ENCODE measurements at regions not wholly inside any gene's neighbourhood (a gene's known extent, or its start where the extent isn't known, plus 50 kb on each side); places are given as distances from the start of the nearest gene placed in this dataset.
A peak's percentile ranks its signal among the peaks of the same experiment; 100 is the strongest.
"Not testable (repeated sequence)": the region's sequence is repeated elsewhere in the genome, so short reads cannot be mapped to it uniquely, and the experiment has no call there.

DNA sequence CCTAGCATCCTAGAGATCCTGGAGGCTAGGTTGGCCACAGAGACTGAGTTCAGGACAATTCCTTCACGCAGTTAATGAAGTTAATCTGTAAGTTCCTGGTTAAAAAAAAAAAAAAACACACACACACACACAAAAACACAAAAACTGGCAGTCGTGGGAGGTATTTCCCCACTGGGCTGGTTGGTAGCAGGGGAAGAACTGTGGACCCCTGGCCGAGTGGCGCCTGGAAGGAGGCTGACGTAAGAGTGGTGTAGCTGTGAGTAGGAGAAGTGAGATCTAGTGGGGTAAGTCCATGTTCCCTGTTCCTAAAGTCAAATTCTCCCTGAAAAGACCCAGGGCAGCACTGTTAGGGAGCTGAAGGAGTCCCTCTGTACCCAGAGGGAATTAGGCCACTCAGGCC is 461.0 kb upstream of the ZNG1F start:
- not testable (repeated sequence) for DNase-seq; H3K4me1 Mint-ChIP-seq; H3K4me3 Mint-ChIP-seq; H3K27ac Mint-ChIP-seq; H3K27me3 ChIP-seq (ENCODE audit: control insufficient read depth, insufficient read depth, low read length, poor library complexity, severe bottlenecking); H3K9me3 ChIP-seq (ENCODE audit: control insufficient read depth, low read length); H3K36me3 Mint-ChIP-seq (ENCODE audit: low read depth); H3K9ac ChIP-seq (ENCODE audit: extremely low read depth, low read length, poor library complexity, severe bottlenecking); H3K4me1 ChIP-seq (ENCODE audit: control insufficient read depth, insufficient read depth, low read length); H3K4me3 ChIP-seq (ENCODE audit: low read length); H3K27me3 Mint-ChIP-seq (ENCODE audit: insufficient read depth); H3K36me3 ChIP-seq (ENCODE audit: control insufficient read depth, insufficient read depth, low read length); H3K9me3 Mint-ChIP-seq; H3K27ac ChIP-seq (ENCODE audit: low read depth, low read length)
- 88% methylated on average over 3 of the region's 5 CpGs; no CpG with 5 or more reads in 1 of the 2 experiments for WGBS, 2 experiments (ENCODE audit: insufficient coverage in 1 of 2, insufficient read length in 1 of 2)

DNA sequence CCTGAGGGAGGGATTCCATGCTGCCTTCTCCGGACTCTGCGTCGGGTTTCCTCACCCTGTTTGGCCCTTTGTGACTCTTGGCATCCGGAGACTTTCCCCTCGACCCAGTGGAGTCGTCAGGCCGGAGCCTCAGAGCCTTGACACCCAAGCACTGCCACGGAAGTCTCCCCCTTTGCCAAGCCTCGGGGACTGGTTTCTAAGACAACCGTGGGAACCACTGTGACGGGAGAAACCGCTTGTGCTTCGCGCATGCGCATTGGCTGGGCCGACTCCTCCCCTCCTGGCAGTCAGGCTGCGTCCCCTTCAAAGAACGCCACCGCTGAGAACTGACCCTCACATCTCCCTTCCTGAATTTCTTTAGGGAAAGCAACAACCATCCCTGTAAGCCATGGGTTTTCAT is 459.4 kb upstream of the ZNG1F start:
- H3K27ac Mint-ChIP-seq; H3K4me1 ChIP-seq (ENCODE audit: control insufficient read depth, insufficient read depth, low read length); H3K27ac ChIP-seq (ENCODE audit: low read depth, low read length); H3K27me3 ChIP-seq (ENCODE audit: control insufficient read depth, insufficient read depth, low read length, poor library complexity, severe bottlenecking); H3K9me3 ChIP-seq (ENCODE audit: control insufficient read depth, low read length); H3K4me1 Mint-ChIP-seq; H3K36me3 Mint-ChIP-seq (ENCODE audit: low read depth); H3K4me3 Mint-ChIP-seq; H3K4me3 ChIP-seq (ENCODE audit: low read length); H3K9me3 Mint-ChIP-seq; H3K36me3 ChIP-seq (ENCODE audit: control insufficient read depth, insufficient read depth, low read length); H3K9ac ChIP-seq (ENCODE audit: extremely low read depth, low read length, poor library complexity, severe bottlenecking): not testable (repeated sequence)
- DNase-seq, result peak; percentile 55
- no CpG with 5 or more reads among the region's 19 CpGs for WGBS, 2 experiments (ENCODE audit: insufficient coverage in 1 of 2, insufficient read length in 1 of 2)
- H3K27me3 Mint-ChIP-seq (ENCODE audit: insufficient read depth), result peaks cover 18% of the 10 kb centered on the region

DNA sequence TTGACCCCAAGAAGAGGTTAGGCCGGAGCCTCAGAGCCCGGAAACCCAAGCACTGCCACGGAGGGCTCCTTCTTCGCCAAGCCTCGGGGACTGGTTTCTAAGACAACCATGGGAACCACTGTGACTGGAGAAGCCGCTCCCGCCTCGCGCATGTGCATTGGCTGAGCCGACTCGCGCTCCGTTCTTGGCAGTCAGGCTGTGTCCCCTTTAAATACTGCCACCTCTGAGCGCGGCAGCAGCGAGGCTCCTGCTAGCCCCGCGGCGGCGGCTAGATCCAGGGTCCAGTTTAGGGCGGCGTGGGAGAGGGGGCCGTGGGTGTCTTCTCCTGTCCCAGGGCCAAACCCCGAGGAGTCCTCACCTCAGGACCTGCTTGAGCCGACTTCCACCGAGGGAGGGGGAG is 457.1 kb upstream of the ZNG1F start:
- not testable (repeated sequence) for H3K27ac ChIP-seq (ENCODE audit: low read depth, low read length); H3K9ac ChIP-seq (ENCODE audit: extremely low read depth, low read length, poor library complexity, severe bottlenecking); H3K4me1 Mint-ChIP-seq; H3K9me3 ChIP-seq (ENCODE audit: control insufficient read depth, low read length); H3K36me3 Mint-ChIP-seq (ENCODE audit: low read depth); DNase-seq; H3K36me3 ChIP-seq (ENCODE audit: control insufficient read depth, insufficient read depth, low read length); H3K27me3 ChIP-seq (ENCODE audit: control insufficient read depth, insufficient read depth, low read length, poor library complexity, severe bottlenecking); H3K4me3 Mint-ChIP-seq; H3K9me3 Mint-ChIP-seq; H3K27ac Mint-ChIP-seq; H3K4me1 ChIP-seq (ENCODE audit: control insufficient read depth, insufficient read depth, low read length); H3K4me3 ChIP-seq (ENCODE audit: low read length)
- H3K27me3 Mint-ChIP-seq (ENCODE audit: insufficient read depth), result peaks cover 18% of the 10 kb centered on the region
- 93 to 100% methylated on average over 1 to 26 of the region's 26 CpGs for WGBS, 2 experiments (ENCODE audit: insufficient coverage in 1 of 2, insufficient read length in 1 of 2)

DNA sequence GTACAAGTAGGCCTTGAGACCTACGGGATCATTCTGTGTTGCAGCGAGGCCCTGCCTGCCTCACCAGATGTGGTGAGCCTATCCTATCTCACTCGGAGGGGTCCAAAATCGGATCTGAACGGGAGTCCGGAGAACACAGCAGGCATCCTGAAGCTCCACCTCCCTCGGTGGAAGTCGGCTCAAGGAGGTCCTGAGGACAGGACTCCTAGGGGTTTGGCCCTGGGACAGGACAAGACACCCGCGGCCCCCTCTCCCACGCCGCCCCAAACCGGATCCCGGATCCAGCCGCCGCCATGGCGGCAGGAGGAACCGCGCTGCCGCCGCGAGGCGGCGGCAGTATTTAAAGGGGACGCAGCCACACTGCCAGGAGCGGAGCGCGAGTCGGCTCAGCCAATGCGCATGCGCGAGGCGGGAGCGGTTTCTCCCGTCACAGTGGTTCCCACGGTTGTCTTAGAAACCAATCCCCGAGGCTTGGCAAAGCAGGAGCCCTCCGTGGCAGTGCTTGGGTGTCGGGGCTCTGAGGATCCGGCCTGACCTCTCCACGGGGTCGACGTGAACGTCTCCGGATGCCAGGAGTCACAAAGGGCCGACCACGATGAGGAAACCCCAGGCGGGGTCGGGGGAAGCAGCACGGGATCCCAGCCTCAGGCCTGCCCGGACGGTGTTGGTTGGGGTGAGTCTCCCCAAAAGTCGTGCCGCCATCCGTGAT is 454.6 kb upstream of the ZNG1F start:
- not testable (repeated sequence) for H3K27me3 ChIP-seq (ENCODE audit: control insufficient read depth, insufficient read depth, low read length, poor library complexity, severe bottlenecking); H3K9ac ChIP-seq (ENCODE audit: extremely low read depth, low read length, poor library complexity, severe bottlenecking); H3K9me3 ChIP-seq (ENCODE audit: control insufficient read depth, low read length); H3K9me3 Mint-ChIP-seq; H3K27ac ChIP-seq (ENCODE audit: low read depth, low read length); H3K4me1 ChIP-seq (ENCODE audit: control insufficient read depth, insufficient read depth, low read length); H3K36me3 Mint-ChIP-seq (ENCODE audit: low read depth); H3K4me3 ChIP-seq (ENCODE audit: low read length); H3K36me3 ChIP-seq (ENCODE audit: control insufficient read depth, insufficient read depth, low read length); H3K4me1 Mint-ChIP-seq
- peak overlapping the region; percentile 61 for H3K27ac Mint-ChIP-seq
- H3K4me3 Mint-ChIP-seq, result peak overlapping the region; percentile 45
- peaks cover 18% of the 10 kb centered on the region for H3K27me3 Mint-ChIP-seq (ENCODE audit: insufficient read depth)
- WGBS, 2 experiments (ENCODE audit: insufficient coverage in 1 of 2, insufficient read length in 1 of 2), result 11 to 12% methylated on average over 6 to 44 of the region's 55 CpGs
- DNase-seq, result peak; percentile 78

DNA sequence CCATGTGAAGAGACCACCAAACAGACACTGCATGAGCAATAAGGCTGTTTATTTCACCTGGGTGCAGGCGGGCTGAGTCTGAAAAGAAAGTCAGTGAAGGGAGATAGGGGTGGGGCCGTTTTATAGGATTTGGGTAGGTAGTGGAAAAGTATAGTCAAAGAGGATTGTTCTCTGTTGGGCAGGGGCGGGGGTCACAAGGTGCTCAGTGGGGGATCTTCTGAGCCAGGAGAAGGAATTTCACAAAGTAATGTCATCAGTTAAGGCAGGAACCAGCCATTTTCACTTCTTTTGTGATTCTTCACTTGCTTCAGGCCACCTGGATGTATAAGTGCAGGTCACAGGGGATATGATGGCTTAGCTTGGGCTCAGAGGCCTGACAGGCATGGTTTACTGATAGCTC is 444.6 kb upstream of the ZNG1F start:
- not testable (repeated sequence) for H3K4me3 Mint-ChIP-seq; H3K27me3 ChIP-seq (ENCODE audit: control insufficient read depth, insufficient read depth, low read length, poor library complexity, severe bottlenecking); H3K27me3 Mint-ChIP-seq (ENCODE audit: insufficient read depth); H3K9ac ChIP-seq (ENCODE audit: extremely low read depth, low read length, poor library complexity, severe bottlenecking); H3K4me3 ChIP-seq (ENCODE audit: low read length); H3K9me3 Mint-ChIP-seq; H3K36me3 Mint-ChIP-seq (ENCODE audit: low read depth); H3K4me1 ChIP-seq (ENCODE audit: control insufficient read depth, insufficient read depth, low read length); H3K36me3 ChIP-seq (ENCODE audit: control insufficient read depth, insufficient read depth, low read length); H3K27ac ChIP-seq (ENCODE audit: low read depth, low read length); H3K4me1 Mint-ChIP-seq; H3K9me3 ChIP-seq (ENCODE audit: control insufficient read depth, low read length); H3K27ac Mint-ChIP-seq
- WGBS, 2 experiments (ENCODE audit: insufficient coverage in 1 of 2, insufficient read length in 1 of 2), result 67 to 70% methylated on average over 1 to 3 of the region's 3 CpGs
- peak; percentile 34 for DNase-seq

DNA sequence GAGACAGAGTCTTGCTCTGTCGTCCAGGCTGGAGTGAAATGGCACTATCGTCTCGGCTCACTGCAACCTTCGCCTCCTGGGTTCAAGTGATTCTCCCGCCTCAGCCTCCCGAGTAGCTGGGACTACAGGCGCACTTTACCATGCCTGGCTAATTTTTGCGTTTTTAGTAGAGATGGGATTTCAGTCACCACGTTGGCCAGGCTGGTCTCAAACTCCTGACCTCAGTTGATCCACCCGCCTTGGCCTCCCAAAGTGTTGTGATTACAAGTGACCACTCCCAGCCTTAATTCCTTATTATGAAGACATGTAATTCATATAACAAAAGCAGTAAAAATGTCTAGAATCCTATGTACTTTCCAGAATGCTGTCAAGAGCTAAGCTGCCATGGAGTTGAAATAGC is 434.5 kb upstream of the ZNG1F start:
- H3K27me3 ChIP-seq (ENCODE audit: control insufficient read depth, insufficient read depth, low read length, poor library complexity, severe bottlenecking); H3K36me3 ChIP-seq (ENCODE audit: control insufficient read depth, insufficient read depth, low read length); H3K27ac ChIP-seq (ENCODE audit: low read depth, low read length); H3K4me3 ChIP-seq (ENCODE audit: low read length); H3K27ac Mint-ChIP-seq; H3K9me3 Mint-ChIP-seq; H3K36me3 Mint-ChIP-seq (ENCODE audit: low read depth); H3K27me3 Mint-ChIP-seq (ENCODE audit: insufficient read depth); H3K9me3 ChIP-seq (ENCODE audit: control insufficient read depth, low read length); DNase-seq; H3K4me1 Mint-ChIP-seq; H3K4me1 ChIP-seq (ENCODE audit: control insufficient read depth, insufficient read depth, low read length); H3K4me3 Mint-ChIP-seq; H3K9ac ChIP-seq (ENCODE audit: extremely low read depth, low read length, poor library complexity, severe bottlenecking): not testable (repeated sequence)
- WGBS, 2 experiments (ENCODE audit: insufficient coverage in 1 of 2, insufficient read length in 1 of 2), result 64 to 85% methylated on average over 3 to 10 of the region's 10 CpGs

DNA sequence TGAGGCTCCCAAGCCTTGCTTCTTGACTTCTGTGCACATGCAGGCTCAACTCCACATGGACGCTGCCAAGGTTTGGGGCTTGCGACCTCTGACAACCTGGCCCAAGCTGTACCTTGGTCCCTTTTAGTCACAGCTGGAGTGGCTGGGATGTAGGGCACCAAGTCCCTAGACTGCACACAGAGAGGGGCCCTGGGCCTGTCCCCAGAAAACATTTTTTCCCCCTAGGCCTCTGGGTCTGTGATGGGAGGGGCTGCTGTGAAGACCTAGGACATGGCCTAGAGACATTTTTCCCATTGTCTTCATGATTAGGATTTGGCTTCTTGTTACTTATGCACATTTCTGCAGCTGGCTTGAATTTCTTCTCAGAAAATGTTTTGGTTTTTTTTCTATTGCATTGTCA is 430.1 kb upstream of the ZNG1F start:
- H3K27me3 Mint-ChIP-seq (ENCODE audit: insufficient read depth); H3K4me1 ChIP-seq (ENCODE audit: control insufficient read depth, insufficient read depth, low read length); H3K36me3 Mint-ChIP-seq (ENCODE audit: low read depth); H3K9ac ChIP-seq (ENCODE audit: extremely low read depth, low read length, poor library complexity, severe bottlenecking); H3K36me3 ChIP-seq (ENCODE audit: control insufficient read depth, insufficient read depth, low read length); H3K27me3 ChIP-seq (ENCODE audit: control insufficient read depth, insufficient read depth, low read length, poor library complexity, severe bottlenecking); H3K9me3 ChIP-seq (ENCODE audit: control insufficient read depth, low read length); H3K4me1 Mint-ChIP-seq; H3K27ac Mint-ChIP-seq; DNase-seq; H3K4me3 Mint-ChIP-seq; H3K4me3 ChIP-seq (ENCODE audit: low read length); H3K9me3 Mint-ChIP-seq; H3K27ac ChIP-seq (ENCODE audit: low read depth, low read length): not testable (repeated sequence)
- WGBS, 2 experiments (ENCODE audit: insufficient coverage in 1 of 2, insufficient read length in 1 of 2), result 89% methylated on average over 2 of the region's 2 CpGs; no CpG with 5 or more reads in 1 of the 2 experiments

Data from endodermal cell (in vitro differentiated cells).